GM19397 (cell line): ENCODE measurements at regions not wholly inside any gene's neighbourhood (a gene's known extent, or its start where the extent isn't known, plus 50 kb on each side); places are given as distances from the start of the nearest gene placed in this dataset.

ENCODE experiments used
- ATAC-seq: cut with Tn5 transposase; IDR thresholded peaks from one replicate; pipeline ENCODE4 v1.9.1; 2021; ENCODE audit warnings: mild to moderate bottlenecking, moderate library complexity; ENCODE audit not compliant: unreplicated experiment

GRCh38 chr22:48227341-48228018 is 1465.0 kb downstream of the TBC1D22A start:
- ATAC-seq: no peak

GRCh38 chr22:48226026-48227013 is 1463.9 kb downstream of the TBC1D22A start:
- ATAC-seq: no peak

GRCh38 chr22:48224332-48224731 is 1461.9 kb downstream of the TBC1D22A start:
- ATAC-seq: no peak

GRCh38 chr22:48223488-48224190 is 1461.2 kb downstream of the TBC1D22A start:
- no peak for ATAC-seq

- ATAC-seq: no peak
Measured at GRCh38 chr22:48222742-48223487, 1460.5 kb downstream of the TBC1D22A start.

GRCh38 chr22:48218889-48219420 is 1456.5 kb downstream of the TBC1D22A start:
- ATAC-seq: no peak

- ATAC-seq: no peak
Measured at GRCh38 chr22:48217596-48217995, 1455.1 kb downstream of the TBC1D22A start.

- ATAC-seq: no peak
Measured at GRCh38 chr22:48212727-48213126, 1450.3 kb downstream of the TBC1D22A start.

- no peak for ATAC-seq
Measured at GRCh38 chr22:48210812-48211211, 1448.4 kb downstream of the TBC1D22A start.

GRCh38 chr22:48210198-48210580 is 1447.7 kb downstream of the TBC1D22A start:
- no peak for ATAC-seq

GRCh38 chr22:48209473-48210197 is 1447.2 kb downstream of the TBC1D22A start:
- no peak for ATAC-seq

- ATAC-seq: no peak
Measured at GRCh38 chr22:48208894-48209293, 1446.4 kb downstream of the TBC1D22A start.

GRCh38 chr22:48207919-48208535 is 1445.6 kb downstream of the TBC1D22A start:
- ATAC-seq: no peak

- ATAC-seq: no peak
Measured at GRCh38 chr22:48205790-48206189, 1443.3 kb downstream of the TBC1D22A start.

GRCh38 chr22:48205161-48205560 is 1442.7 kb downstream of the TBC1D22A start:
- ATAC-seq: no peak

- ATAC-seq: no peak
Measured at GRCh38 chr22:48204296-48204695, 1441.8 kb downstream of the TBC1D22A start.

GRCh38 chr22:48199667-48200066 is 1437.2 kb downstream of the TBC1D22A start:
- no peak for ATAC-seq

- no peak for ATAC-seq
Measured at GRCh38 chr22:48198489-48199459, 1436.3 kb downstream of the TBC1D22A start.
